ENCODE measurements at regions not wholly inside any gene's neighbourhood (a gene's known extent, or its start where the extent isn't known, plus 50 kb on each side); places are given as distances from the start of the nearest gene placed in this dataset.

DNA sequence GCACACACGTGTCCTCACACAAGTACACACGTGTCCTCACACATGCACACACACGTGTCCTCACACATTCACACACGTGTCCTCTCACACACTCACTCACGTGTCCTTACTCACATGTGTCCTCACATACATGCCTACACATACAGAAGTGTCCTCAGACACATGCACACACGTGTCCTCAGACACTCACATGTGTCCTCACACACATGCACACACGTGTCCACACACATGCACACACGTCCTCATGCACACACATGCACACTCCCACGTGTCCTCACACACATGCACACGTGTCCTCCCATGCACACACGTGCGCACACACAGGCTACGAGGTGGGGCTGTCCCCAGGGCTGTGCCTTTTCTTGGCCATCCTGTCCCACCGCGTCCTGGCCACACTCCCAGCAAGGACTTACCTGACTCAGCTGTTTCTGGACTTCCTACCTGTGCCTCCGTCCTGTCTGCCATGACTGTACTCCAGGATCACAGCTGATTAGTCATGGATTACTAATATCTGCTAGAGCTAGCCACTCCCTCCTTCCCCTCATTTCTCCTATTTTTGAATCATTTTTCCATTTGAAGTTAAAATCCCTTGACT is 990.2 kb downstream of the BRD1 start:
- no peaks in the 10 kb centered on the region for H3K9me3 ChIP-seq (ENCODE audit: control insufficient read depth, insufficient read depth, low read depth, low read length)
- H3K4me1 ChIP-seq (ENCODE audit: control insufficient read depth, insufficient read depth, low read length), result no peaks in the 10 kb centered on the region
- intact Hi-C loops (cut with micrococcal nuclease; ENCODE audit: unreplicated experiment), result no loop called here
- H3K4me3 ChIP-seq (ENCODE audit: low read depth in 2 of 2, low read length in 2 of 2), result no peak overlapping the region
- POLR2A ChIA-PET, result no interaction called here
- TF ChIP-seq TCF7L2 (IDR thresholded peaks at IDR 0.05; ENCODE audit: low read depth, low read length), result no peak
- no peak for TF ChIP-seq POLR2AphosphoS5 (IDR thresholded peaks at IDR 0.05; ENCODE audit: low read depth, low read length)
- TF ChIP-seq, protein P1, sequence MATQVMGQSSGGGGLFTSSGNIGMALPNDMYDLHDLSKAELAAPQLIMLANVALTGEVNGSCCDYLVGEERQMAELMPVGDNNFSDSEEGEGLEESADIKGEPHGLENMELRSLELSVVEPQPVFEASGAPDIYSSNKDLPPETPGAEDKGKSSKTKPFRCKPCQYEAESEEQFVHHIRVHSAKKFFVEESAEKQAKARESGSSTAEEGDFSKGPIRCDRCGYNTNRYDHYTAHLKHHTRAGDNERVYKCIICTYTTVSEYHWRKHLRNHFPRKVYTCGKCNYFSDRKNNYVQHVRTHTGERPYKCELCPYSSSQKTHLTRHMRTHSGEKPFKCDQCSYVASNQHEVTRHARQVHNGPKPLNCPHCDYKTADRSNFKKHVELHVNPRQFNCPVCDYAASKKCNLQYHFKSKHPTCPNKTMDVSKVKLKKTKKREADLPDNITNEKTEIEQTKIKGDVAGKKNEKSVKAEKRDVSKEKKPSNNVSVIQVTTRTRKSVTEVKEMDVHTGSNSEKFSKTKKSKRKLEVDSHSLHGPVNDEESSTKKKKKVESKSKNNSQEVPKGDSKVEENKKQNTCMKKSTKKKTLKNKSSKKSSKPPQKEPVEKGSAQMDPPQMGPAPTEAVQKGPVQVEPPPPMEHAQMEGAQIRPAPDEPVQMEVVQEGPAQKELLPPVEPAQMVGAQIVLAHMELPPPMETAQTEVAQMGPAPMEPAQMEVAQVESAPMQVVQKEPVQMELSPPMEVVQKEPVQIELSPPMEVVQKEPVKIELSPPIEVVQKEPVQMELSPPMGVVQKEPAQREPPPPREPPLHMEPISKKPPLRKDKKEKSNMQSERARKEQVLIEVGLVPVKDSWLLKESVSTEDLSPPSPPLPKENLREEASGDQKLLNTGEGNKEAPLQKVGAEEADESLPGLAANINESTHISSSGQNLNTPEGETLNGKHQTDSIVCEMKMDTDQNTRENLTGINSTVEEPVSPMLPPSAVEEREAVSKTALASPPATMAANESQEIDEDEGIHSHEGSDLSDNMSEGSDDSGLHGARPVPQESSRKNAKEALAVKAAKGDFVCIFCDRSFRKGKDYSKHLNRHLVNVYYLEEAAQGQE (IDR thresholded peaks at IDR 0.05; ENCODE audit: insufficient read depth in 1 of 2, low read depth in 2 of 2, low read length in 1 of 2), result no peak
- TF ChIP-seq, protein P2, sequence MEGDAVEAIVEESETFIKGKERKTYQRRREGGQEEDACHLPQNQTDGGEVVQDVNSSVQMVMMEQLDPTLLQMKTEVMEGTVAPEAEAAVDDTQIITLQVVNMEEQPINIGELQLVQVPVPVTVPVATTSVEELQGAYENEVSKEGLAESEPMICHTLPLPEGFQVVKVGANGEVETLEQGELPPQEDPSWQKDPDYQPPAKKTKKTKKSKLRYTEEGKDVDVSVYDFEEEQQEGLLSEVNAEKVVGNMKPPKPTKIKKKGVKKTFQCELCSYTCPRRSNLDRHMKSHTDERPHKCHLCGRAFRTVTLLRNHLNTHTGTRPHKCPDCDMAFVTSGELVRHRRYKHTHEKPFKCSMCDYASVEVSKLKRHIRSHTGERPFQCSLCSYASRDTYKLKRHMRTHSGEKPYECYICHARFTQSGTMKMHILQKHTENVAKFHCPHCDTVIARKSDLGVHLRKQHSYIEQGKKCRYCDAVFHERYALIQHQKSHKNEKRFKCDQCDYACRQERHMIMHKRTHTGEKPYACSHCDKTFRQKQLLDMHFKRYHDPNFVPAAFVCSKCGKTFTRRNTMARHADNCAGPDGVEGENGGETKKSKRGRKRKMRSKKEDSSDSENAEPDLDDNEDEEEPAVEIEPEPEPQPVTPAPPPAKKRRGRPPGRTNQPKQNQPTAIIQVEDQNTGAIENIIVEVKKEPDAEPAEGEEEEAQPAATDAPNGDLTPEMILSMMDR (IDR thresholded peaks at IDR 0.05), result no peak
- TF ChIP-seq SIN3A (IDR thresholded peaks at IDR 0.05; ENCODE audit: borderline replicate concordance, insufficient read depth, low read depth, low read length), result no peak
- H3K36me3 ChIP-seq (ENCODE audit: control insufficient read depth, insufficient read depth, low read length), result no peaks in the 10 kb centered on the region
- in situ Hi-C loops (cut with HindIII; ENCODE audit: low pct_unique_long_range_greater_than_20kb, low sequenced_read_pairs), result no loop called here
- ATAC-seq, result no peak
- BruUV-seq (replicated peaks), result no TSS peak
- CTCF ChIA-PET, result no interaction called here
- no peak for DNase-seq (ENCODE audit: low read depth, low spot score)
- H3K27ac ChIP-seq (ENCODE audit: low read length), result no peak overlapping the region
- H3K27me3 ChIP-seq (ENCODE audit: control insufficient read depth, insufficient read depth, low read length), result no peaks in the 10 kb centered on the region

- DNase-seq (ENCODE audit: low read depth, low spot score), result no peak
- intact Hi-C loops (cut with micrococcal nuclease; ENCODE audit: unreplicated experiment), result no loop called here
- ChIA-PET POLR2A (no interaction called here), CTCF (no interaction called here)
- Histone ChIP-seq H3K27me3 (ENCODE audit: control insufficient read depth, insufficient read depth, low read length) (no peaks in the 10 kb centered on the region), H3K4me1 (ENCODE audit: control insufficient read depth, insufficient read depth, low read length) (no peaks in the 10 kb centered on the region), H3K27ac (ENCODE audit: low read length) (no peak overlapping the region), H3K4me3 (ENCODE audit: low read depth in 2 of 2, low read length in 2 of 2) (no peak overlapping the region), H3K9me3 (ENCODE audit: control insufficient read depth, insufficient read depth, low read depth, low read length) (no peaks in the 10 kb centered on the region), H3K36me3 (ENCODE audit: control insufficient read depth, insufficient read depth, low read length) (no peaks in the 10 kb centered on the region)
- TF ChIP-seq, protein P1 (IDR thresholded peaks at IDR 0.05; ENCODE audit: insufficient read depth in 1 of 2, low read depth in 2 of 2, low read length in 1 of 2), result no peak
- no peak for TF ChIP-seq SIN3A (IDR thresholded peaks at IDR 0.05; ENCODE audit: borderline replicate concordance, insufficient read depth, low read depth, low read length)
- no peak for TF ChIP-seq TCF7L2 (IDR thresholded peaks at IDR 0.05; ENCODE audit: low read depth, low read length)
- TF ChIP-seq, protein P2 (IDR thresholded peaks at IDR 0.05), result no peak
- no peak for TF ChIP-seq POLR2AphosphoS5 (IDR thresholded peaks at IDR 0.05; ENCODE audit: low read depth, low read length)
- in situ Hi-C loops (cut with HindIII; ENCODE audit: low pct_unique_long_range_greater_than_20kb, low sequenced_read_pairs), result no loop called here
- no peak for ATAC-seq
- BruUV-seq (replicated peaks), result no TSS peak
Measured at GRCh38 chr22:48836673-48837340, 990.9 kb downstream of the BRD1 start.

All from Panc1 (cell line).